SHP77 treated with DMSO at 0.1 percent for 48 hours (cell line): ENCODE measurements at regions not wholly inside any gene's neighbourhood (a gene's known extent, or its start where the extent isn't known, plus 50 kb on each side); places are given as distances from the start of the nearest gene placed in this dataset.

ENCODE experiments used
- DNase-seq: peaks from one replicate; lab custom pipeline; 2025; lab: John Stamatoyannopoulos, UW

GRCh38 chr6:90435207-90435899, 138.7 kb upstream of the BACH2 start:
- DNase-seq: no peak

- DNase-seq: no peak
Observed at GRCh38 chr6:90434094-90434493, 137.5 kb upstream of the BACH2 start.

GRCh38 chr6:90432937-90433336, 136.3 kb upstream of the BACH2 start:
- DNase-seq: no peak

GRCh38 chr6:90432041-90432775, 135.6 kb upstream of the BACH2 start:
- DNase-seq: no peak

GRCh38 chr6:90431576-90431975, 134.9 kb upstream of the BACH2 start:
- DNase-seq: no peak

DNA sequence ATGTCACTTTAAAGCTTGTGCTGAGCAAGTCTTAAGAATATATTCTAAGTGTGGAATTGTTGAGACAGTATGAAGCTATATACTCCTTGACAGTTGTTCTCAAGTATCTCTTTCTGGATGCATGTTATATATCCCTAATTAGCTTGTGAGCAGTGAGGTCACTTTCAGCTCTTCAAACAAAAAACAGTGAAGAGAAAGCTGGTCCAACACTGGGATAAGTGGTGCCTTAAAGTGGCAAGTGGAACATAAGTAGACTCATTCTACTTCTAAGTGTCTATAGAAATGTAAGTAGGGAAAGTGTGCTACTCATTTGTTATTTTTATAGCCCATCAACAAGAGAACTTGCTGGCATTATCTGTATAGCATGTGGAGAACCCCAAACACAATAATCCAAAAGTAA, 133.1 kb upstream of the BACH2 start:
- no peak for DNase-seq

DNA sequence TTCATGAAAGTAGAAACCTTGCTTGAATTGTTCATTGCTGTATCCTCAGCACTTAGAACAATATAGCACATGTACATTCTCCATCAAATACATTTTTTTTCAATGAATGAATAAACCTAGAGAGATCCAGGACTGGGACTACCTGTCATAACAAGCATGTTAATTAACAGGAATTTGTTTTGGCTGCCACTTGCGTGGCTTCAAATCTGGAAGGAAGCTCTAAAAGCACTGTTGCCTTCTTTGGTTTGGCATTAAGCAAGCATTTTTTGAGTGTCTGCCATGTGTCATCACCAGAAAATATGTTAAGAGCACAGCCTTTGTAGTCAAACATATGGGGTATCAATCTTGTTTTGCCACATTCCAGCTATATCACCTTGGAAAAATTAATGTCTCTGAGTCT, 131.9 kb upstream of the BACH2 start:
- no peak for DNase-seq

DNA sequence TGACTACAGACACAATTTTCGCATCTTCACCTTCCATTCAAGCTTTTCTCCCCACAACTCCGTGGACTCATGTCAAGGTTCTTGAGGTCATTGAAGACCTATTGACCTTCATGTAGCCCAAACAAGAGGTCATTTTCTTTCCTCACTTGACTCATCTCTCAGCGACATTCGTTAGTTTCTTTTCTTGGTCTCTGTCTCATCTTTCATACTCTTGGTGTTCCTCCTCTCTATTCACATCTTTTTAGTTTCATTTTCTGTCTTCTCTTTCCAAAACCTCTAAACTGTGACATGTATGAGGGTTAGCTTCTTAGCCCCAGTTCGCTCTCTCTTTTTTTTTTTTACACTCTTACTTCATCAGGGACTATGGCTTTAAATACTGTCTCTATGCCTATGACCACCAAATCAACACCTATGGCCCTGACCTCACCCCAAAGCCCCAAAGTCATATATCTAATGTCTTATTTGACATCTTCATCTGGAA, 128.6 kb upstream of the BACH2 start:
- no peak for DNase-seq

DNA sequence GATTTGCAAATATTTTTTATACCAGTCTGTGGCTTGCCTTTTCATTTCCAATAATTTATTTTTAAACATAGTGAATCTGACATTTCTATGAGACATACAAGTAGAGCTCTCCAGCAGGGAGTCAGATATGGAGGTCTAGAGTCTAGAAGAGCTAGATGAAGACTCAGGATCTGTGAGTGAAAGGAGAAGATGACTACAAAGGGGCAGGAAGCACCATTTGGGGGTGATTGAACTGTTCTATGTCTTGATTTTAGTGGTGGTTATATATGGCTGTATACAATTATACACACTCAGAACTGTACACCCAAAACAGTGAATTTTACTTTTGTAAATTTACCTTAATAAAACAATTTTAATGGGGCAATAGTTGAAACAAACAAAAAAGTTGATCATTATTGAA, 127.9 kb upstream of the BACH2 start:
- no peak for DNase-seq

GRCh38 chr6:90421666-90422065, 125.0 kb upstream of the BACH2 start:
- no peak for DNase-seq

DNA sequence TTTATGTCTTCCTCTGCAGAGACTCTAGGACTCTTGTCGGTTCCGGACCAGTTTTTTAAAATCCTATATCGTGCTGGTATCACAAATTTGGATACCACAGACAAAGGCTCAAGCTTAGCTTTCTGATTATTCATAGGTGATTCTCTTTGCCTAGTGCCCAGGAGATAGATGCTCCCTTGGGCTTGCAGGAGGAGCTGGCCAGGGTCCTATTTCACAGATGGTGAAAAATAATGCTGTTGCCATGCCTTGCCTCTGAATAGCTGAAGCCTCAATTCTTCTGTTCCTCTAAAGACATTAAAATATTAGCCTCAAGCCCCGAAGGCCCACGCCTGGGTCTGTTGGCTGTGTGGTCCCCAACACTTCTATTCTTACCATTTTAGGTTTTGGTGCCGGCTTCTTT, 123.9 kb upstream of the BACH2 start:
- no peak for DNase-seq

GRCh38 chr6:90417385-90417784, 120.7 kb upstream of the BACH2 start:
- no peak for DNase-seq

DNA sequence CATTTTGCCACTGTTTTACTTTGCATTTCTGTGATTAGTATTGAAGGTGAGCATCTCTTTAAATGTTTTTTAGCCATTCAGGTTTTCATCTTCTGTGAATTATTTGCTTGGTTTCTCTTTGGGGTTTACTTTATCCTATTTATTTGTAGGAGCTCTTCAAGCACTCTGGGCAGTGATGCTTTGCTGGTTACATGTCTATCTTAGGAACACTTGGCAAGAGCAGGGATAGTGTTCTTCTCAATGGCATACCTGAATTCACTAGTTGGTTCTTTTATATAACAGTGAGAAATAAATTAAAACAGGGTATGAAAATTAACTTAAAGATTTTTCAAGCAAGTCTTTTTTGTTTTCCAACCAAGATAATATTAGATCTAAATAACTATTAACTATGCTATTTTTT, 119.7 kb upstream of the BACH2 start:
- DNase-seq: no peak

- DNase-seq: no peak
Observed at GRCh38 chr6:90415178-90415577, 118.5 kb upstream of the BACH2 start.

DNA sequence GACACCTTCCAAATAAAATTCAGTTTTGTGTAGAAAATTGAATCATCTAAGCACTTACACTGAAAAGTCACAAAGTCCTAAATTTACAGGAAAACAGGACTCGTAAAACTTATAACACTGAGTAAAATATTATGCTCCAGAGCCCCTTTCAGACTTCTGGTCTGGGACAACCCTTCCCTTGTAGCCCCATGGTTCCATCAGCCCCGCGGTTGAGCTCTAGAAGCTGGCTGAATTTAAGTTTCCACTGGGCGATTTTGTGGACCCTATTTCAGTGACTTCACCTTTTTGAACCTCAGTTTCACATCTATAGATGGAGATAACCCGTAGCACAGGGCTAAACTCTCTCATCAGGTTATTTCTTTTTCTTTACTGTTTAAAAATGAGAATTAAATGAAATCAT, 117.7 kb upstream of the BACH2 start:
- DNase-seq: no peak

DNA sequence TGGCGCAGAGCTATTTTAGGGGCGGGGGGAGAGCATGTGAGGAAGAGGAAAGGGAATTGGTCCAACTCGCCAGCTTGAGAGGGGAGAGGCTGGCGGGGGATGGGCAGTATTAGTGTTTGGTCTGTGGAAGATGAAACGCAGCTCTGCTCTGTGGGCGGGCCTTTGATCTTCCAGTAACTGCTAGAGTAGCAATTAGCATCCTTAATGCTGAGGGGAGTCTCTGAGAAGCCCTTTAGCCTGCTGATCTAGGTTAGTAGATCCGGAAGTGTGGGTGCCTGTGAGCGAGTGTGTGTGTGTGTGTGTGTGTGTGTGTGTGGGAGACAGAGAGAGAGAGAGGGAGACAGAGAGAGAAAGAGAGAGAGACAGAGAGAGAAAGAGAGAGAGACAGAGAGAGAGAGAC, 117.2 kb upstream of the BACH2 start:
- no peak for DNase-seq

GRCh38 chr6:90413396-90413795, 116.8 kb upstream of the BACH2 start:
- DNase-seq: no peak

DNA sequence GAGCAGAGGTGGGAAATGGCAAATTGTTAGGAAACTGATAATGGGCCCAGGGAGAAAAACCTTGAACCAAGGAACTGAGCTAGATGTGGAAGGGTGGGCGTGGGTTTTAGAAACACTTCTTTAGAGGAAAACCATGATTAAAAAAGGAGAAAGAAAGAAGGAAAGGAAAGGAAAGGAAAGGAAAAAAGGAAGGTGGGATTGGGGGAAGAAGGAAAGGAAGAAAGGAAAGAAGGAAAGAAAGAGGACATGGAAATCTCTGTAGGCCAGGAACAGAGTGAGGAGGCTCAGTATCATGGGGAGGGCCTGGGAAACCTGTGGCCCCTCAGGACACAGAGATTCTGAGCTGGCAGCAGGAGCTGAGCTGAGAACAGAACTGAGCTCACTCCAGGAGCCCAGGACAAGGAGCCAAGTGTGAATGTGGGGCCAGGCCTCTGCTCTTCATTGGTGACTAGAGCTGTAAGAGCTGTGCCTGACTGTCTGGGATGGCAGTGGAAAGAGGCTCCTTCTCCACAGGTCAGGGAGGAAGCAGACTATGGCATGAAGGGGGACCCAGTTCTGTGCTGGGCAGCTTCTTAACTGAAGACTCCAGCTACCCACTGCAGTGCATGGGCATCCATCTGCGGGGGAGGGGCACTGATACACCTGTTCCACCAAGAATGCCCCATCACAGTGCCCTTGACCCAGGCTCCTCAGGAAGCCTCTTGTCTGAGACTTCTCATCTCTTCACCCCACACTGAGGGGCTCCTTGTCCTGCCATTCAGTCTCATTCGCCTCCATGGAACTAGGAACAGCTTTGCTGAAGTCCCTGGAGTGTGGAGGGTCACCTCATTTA, 116.1 kb upstream of the BACH2 start:
- no peak for DNase-seq

DNA sequence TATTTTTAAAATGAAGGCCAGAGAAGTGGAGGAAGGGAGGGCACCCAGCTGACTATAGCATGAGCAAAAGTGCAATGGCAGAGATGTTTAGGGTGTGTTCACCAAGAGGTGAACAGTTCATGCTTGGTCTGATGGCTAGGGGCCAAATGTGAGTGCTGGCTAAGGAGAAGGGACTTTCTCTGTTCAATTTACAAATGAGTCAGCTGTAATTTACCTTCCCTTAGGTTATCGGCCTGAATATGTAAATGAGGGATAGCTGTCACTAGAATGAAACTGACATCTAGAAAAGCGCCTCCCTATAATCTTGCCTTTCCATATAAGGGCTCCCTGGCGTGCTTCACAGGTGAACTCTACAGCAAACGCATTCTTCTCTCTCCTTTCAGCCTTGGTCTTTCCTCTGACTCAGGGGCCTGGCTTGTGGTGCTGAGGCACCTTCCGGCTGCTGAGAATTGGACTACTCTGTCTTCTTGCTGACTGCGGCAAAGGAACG, 114.7 kb upstream of the BACH2 start:
- DNase-seq: no peak

DNA sequence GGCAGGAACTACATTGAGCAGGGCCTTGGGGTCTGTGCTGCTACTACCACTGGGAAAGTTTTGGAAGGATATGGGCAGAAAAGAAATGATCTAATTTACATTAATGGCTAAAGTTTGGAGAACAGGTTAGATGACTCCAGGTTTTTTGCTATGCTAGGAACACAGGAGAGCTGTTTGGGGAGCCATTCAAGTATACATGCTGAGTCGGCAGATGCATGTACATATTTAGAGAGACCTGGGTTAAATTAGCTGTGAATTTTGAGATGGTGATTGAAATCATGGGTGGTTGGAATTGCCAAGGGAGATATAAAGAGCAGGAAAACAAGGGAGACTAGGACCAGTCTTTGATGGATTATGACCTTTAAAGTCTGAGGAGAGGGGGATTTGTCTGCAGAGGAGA, 113.1 kb upstream of the BACH2 start:
- DNase-seq: no peak

DNA sequence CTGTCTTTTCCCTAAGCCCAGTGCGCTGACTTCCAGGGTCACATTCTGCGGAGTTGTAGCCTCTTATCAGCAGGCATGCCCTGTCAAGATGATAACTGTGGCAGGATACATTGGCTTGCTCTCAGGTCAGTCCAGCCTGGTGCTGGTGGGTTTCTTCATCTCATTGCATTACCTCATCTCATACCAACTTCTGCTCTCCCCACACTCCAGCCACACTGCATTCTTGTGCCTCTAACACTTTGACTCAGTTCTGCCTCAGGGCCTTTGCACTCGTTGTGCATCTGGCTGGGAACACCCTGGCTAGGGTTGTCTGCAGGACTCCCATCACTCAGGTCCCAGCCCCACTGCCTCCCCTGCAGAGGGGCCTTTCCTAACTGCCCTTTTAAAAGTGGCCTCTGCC, 110.3 kb upstream of the BACH2 start:
- no peak for DNase-seq

- DNase-seq: no peak
Observed at GRCh38 chr6:90406142-90406794, 109.6 kb upstream of the BACH2 start.
